Muscle of arm (tissue), 1 donor: ENCODE measurements at regions not wholly inside any gene's neighbourhood (a gene's known extent, or its start where the extent isn't known, plus 50 kb on each side); places are given as distances from the start of the nearest gene placed in this dataset.
"Not testable (repeated sequence)": the region's sequence is repeated elsewhere in the genome, so short reads cannot be mapped to it uniquely, and the experiment has no call there.

Experiments used
- DNase-seq: peaks from one replicate; pipeline ENCODE4 v3.0.0-alpha.2; 2013

DNA sequence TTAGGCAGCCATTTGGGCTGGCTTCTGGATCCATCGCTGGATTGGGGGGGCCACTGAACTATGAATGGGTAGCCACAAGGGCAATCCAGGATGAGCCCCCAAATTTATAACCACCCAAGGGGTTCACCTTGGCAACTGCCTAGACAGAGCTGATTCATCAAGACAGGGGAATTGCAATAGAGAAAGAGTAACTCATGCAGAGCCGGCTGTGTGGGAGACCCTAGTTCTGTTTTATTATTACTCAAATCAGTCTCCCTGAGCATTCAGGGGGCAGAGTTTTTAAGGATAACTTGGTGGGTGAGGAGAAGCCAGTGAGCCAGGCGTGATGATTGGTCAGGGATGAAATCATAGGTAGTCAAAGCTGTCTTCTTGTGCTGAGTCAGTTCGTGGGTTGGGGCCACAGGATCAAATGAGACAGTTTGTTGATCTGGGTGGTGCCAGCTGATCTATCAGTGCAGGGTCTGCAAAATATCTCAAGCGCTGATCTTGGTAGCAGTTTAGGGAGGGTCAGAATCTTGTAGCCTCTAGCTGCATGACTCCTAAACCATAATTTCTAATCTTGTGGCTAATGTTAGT is 57.9 kb downstream of the DNAJB9 start:
- no peak for DNase-seq

DNA sequence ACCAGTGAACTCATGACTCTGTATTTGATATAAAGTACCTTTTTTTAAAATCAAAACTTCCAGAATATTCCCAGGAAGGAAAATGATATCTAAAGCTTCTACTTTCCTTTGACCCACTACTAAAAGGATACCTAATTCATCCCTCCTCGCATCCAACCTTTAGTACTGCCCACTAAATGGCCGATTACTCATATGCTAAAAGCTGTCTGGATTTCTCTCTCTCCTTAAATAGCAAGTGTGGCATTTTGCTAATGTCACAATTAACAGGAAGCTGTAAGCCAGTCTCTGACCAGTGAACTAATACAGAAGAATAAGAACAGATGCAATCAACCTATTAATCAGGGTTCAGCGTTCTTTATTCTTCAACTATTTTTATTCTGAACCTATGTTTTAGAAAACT is 59.0 kb downstream of the DNAJB9 start:
- no peak for DNase-seq

GRCh38 chr7:108629651-108630400 is 60.2 kb downstream of the DNAJB9 start:
- DNase-seq, result peak; percentile 62

DNA sequence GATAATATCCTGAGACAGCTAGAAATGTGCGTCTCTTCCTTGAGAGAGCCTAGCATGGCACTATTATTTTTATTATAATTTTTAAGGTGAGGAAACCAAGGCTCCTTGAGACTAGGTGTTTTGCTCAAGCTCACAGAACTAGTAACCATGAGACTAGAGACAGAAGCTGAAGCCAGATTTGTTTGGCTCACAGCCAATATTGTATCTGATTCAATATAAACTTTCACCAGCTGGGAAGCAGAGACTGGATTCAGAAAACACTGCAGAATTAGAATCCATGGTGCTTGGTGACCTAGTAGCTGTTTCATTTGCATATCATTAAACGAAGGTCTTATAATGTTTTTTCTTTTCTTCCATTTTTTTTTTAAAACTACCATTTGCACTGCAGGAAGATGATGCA is 64.4 kb downstream of the DNAJB9 start:
- no peak for DNase-seq

DNA sequence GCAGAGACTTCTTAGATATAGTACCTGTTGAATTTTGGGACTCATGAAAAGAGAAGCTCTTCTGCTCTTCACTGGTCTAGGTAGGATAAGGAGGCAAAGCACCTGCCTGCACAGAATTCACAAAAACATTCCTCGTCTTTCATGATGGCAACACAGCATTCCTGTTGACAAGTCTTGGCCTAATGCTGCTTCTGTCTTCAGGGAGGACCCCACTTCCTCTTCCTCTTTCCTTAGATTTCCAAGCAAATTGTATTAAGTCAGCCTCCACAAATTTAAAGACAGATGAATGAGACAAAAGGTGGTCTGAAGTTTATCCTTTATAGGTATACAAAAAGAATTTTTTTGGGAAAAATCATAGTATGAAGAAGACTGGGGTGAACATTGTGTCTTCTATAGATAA is 64.9 kb downstream of the DNAJB9 start:
- no peak for DNase-seq

GRCh38 chr7:108637049-108637621 is 67.5 kb downstream of the DNAJB9 start:
- no peak for DNase-seq

DNA sequence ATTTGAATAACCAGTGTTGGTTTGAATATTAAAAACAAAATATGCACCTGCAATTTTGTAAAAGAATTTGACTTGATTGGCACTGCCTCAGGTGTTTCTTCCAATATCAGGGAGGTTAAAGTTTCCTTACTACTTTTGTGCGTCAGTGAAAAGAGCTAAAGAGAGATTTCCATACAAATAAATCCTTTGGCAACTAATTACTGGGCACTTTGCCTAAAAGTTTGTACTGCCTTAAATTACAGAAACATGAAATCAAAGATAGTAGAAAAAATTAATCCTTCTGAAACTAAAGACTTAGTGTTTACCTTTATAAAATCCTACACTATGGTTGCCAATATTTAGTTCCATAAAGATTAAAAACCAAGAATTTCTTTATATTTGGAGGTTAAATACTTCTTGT is 72.5 kb downstream of the DNAJB9 start:
- no peak for DNase-seq

DNA sequence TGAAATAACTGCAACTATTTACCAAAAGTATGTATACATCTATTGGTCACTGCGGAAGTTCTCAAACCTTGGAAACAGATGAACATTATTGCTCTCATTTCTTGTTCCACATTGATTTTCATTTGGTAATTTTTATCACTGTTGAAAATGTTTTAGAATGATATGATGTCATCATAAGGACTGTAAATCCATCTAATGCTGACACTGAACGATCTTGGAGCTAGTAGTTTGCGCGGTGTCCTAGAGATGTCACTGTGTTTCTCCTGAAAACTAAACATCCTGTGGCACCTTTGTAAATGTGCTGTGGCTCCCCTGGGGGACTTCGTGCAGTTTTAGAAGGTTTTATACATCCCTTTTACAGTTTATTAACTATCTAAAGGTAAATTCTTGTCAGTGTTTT is 73.5 kb downstream of the DNAJB9 start:
- DNase-seq, result no peak

DNA sequence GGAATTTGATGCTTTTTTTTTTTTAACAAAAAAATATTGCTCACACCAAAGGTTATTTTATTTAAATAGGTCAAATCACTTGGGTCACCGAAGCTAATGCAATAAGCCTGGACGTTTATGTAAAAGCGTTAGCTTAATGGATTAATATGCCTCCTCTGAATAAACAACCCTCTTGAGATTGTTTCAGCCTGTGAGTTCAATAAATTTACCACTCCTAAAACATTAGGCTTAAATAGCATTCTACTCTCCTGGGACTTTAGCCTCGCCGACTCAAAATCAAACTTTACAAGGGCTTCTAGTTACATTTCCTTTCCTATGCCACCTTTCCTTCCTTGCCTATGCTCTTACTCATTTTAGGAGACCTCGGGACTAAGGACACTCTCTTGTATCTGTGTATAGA is 79.3 kb downstream of the DNAJB9 start:
- DNase-seq, result no peak

DNA sequence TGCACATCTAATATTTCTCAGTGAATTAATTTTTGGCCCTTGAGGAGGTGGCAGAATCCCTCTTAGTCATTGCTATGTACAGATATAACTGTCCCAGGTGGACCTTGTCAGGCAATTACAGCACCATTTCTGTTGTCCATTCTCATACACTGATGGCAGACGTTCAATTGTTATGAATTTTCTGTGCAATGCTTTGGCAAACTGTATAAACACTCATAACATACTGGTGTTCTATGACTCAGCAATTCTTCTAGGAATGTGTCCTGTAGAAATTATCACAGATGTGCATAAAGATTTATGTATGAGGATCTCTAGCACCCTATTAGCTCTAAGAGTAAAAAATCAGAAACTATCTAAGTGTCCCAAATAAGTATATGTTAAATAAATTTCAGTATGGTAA is 80.8 kb downstream of the DNAJB9 start:
- peak; percentile 31 for DNase-seq

- DNase-seq, result no peak
Measured at GRCh38 chr7:108652886-108653285, 83.2 kb downstream of the DNAJB9 start.

DNA sequence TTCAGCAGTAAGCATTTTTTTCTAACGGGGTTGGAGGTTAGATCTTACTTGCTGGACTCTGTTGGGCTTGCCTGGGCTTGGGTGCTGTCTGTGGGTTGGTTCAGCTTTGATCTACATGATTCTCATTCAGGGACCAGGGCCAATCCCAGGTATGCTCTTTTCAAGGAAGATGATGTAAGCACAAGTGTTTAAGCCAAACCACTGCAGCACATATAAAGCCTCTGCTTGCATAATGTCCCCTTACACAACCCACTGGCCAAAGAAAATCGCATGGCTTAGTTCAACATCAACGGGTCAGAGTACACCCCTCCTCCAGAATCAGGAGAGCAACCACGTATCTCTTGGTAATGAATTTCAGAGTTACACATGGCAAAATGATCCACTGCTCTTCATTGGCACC is 83.9 kb downstream of the DNAJB9 start:
- DNase-seq, result no peak

GRCh38 chr7:108657140-108657726 is 87.6 kb downstream of the DNAJB9 start:
- DNase-seq, result not testable (repeated sequence)

DNA sequence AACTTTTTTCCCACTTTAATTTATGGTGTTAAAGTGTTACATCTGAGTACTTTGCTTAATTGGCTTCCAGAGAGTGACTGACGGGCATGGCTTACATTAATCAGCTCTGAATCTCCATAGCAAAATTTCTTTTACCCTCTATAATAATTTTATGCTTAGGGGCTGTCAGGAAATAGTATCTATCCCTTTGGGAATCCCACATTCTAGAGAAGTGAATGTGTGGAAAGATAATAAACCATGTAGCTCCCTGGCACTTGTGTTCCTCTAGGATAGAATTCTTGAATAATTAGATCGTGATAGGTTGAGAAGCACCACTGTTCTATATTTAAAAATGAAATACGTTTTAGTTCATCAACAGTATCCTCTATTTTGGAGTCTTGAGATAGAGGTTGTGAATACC is 89.6 kb downstream of the DNAJB9 start:
- DNase-seq, result no peak

GRCh38 chr7:108659867-108660266 is 90.2 kb downstream of the DNAJB9 start:
- no peak for DNase-seq

- DNase-seq, result no peak
Measured at GRCh38 chr7:108660465-108660864, 90.8 kb downstream of the DNAJB9 start.

- DNase-seq, result no peak
Measured at GRCh38 chr7:108662783-108663362, 93.2 kb downstream of the DNAJB9 start.

GRCh38 chr7:108663701-108664100 is 94.0 kb downstream of the DNAJB9 start:
- no peak for DNase-seq

- no peak for DNase-seq
Measured at GRCh38 chr7:108667216-108667615, 97.5 kb downstream of the DNAJB9 start.

- no peak for DNase-seq
Measured at GRCh38 chr7:108669958-108670357, 100.3 kb downstream of the DNAJB9 start.

GRCh38 chr7:108673699-108674098 is 104.0 kb downstream of the DNAJB9 start:
- not testable (repeated sequence) for DNase-seq

- no peak for DNase-seq
Measured at GRCh38 chr7:108684629-108685028, 115.0 kb downstream of the DNAJB9 start.

- DNase-seq, result no peak
Measured at GRCh38 chr7:108686494-108686893, 116.8 kb downstream of the DNAJB9 start.
